Fibroblast of lung (primary cell): ENCODE measurements at regions not wholly inside any gene's neighbourhood (a gene's known extent, or its start where the extent isn't known, plus 50 kb on each side); places are given as distances from the start of the nearest gene placed in this dataset.

ENCODE experiments used
- CTCF ChIP-seq, 2 donors: IDR thresholded peaks in 1 of 2; conservative IDR thresholded peaks in 1 of 2; 1 replicate in 1 of 2; 2 replicates in 1 of 2; pipeline ENCODE4 v1.5.1; 2011 to 2012; ENCODE audit warnings: low read length in 2 of 2, control low read depth in 1 of 2, inconsistent platforms in 1 of 2, low read depth in 1 of 2, mild to moderate bottlenecking in 1 of 2
- EZH2 ChIP-seq: IDR thresholded peaks from 2 replicates; pipeline ENCODE4 v1.5.1; 2012; ENCODE audit warnings: low read length, control low read depth, mild to moderate bottlenecking; ENCODE audit errors: missing control alignments

GRCh38 chr9:135032041-135032835, 55.2 kb upstream of the OLFM1 start:
- no peak for TF ChIP-seq CTCF (conservative IDR thresholded peaks at IDR 0.05 in 1 of 2, IDR thresholded peaks at IDR 0.05 in 1 of 2; ENCODE audit: low read depth in 1 of 2, low read length in 2 of 2)
- TF ChIP-seq EZH2: no peak
